Epidermal melanocyte (primary cell): ENCODE measurements at regions not wholly inside any gene's neighbourhood (a gene's known extent, or its start where the extent isn't known, plus 50 kb on each side); places are given as distances from the start of the nearest gene placed in this dataset.

Experiments
- DNase-seq: peaks from one replicate; pipeline ENCODE4 v3.0.0; 2011; ENCODE audit warnings: low spot score; ENCODE audit not compliant: insufficient read length

DNA sequence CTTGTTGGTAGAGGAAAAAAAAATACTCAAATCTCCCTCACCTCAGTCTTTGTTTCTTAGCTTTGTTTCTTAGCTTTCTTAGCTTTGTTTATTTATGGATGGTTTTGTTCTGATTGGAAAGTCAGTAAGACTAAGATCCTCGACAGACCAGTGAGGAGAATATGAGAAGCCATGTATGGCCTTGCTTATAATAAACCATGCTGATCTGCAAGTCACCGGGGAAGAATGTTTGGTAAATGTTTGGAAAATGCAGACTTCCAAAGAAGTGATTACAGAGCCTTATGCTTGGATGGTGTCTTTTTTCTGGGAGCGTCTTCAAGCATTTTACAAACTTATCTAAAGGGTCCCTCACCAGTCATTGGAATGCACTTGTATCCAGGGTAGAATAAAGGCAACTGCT, 90.1 kb upstream of the NOCT start:
- DNase-seq, result no peak

DNA sequence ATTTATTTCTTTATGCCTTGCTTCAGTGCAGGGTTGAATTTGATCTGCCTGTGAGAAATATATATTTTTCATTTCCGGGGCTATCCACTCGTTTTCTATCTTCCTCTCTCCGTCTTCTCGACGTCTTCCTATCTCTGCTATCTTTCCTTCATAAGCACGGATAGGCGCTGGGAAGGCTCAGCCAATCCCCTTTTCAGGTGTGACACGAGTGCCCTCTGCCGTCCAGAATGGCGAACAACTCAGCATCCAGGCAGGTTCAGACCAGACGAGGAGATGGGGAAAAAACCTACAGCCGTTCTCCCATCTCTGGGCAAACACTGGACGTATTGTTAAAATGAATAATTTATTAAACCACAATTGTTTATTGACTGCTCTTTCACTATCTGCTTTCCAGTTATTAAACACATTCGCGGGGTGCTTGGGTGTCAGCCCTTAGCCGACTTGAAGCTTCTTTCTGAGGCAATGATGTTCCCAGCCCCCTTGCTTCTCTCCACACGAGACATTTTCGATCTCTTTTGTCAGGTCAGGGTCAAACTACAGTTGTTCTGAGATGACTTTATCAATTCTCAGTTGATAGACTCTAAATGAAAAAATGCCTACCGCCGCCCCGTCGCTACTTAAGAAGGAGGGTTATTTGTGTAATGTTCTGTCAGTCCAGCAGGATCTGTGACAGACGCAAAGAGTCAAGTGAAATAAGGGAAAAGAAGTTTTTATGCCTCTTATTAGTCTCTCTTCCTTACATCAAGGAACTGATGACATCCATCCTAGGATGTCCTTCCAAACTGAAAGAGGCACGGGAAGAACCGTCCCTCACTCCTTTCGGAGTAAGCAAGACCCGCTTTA, 96.3 kb upstream of the NOCT start:
- DNase-seq, result peak; percentile 53

DNA sequence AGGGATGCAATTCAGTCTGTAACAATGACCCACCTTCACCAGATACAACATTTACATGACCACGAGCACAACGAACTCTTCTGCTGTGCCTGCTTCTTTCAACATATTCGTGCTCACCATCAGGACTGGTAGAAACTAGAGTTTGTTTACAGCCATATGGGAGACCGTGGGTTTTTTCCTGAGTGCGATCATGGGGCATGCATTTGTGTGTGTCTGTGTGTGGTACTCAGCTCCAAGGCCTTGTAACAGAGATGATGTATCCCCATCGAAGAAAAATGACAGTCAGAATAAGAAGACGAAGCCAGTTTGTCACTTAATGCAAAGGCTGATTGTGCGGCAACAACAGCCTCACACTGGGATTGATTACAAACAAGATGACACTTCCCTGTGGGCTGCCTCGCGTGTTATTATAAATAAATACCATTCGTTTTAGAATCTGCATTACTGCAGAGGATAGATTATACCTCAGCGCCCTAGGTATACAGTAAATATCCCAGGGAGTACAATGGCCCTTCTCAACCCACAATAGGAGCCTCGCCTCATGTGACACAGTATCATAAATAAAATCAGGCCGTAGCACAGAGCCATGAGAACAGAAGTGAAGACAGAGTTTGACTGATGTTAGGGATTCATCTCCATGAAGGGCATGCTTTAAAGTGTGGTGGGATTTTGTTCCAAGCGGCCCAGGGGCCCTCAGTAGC, 97.3 kb upstream of the NOCT start:
- DNase-seq, result no peak

DNA sequence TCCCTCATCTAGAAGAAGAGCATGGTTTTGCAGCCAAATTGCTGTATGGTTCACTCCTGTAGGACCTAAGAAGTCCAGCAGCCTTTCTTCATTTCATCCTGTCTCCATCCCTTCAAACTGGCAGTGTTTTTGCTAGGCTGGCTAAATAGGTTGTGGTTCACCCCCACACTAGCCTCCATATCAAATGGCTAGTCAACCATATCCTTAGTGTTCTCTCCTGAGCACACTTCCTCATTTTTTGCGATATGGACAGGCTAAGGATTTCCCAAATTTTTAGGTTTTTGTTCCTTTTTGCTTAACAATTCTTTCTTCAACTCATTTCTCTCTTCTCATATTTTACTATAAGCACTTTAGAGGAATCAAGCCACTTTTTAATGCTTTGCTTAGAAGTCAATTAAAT, 98.8 kb upstream of the NOCT start:
- no peak for DNase-seq

DNA sequence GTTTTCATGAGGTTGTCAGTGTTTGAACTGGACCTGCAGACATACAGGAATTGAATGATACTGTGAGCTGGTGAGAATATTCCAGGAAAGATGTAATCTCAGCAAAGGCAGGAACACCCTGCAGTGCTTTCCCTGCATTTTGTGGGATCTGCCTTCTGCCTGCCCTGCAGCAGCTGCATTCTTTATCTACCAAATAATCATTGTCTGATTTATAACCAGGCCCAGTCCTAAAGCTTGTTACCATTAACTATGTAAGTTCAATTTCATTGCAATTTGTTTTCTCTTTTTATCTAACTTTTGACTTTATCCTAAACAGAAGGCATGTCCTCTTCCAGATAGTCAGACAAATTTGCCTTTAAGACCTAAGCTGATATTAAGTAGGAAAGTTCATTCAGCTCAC, 99.8 kb upstream of the NOCT start:
- no peak for DNase-seq

DNA sequence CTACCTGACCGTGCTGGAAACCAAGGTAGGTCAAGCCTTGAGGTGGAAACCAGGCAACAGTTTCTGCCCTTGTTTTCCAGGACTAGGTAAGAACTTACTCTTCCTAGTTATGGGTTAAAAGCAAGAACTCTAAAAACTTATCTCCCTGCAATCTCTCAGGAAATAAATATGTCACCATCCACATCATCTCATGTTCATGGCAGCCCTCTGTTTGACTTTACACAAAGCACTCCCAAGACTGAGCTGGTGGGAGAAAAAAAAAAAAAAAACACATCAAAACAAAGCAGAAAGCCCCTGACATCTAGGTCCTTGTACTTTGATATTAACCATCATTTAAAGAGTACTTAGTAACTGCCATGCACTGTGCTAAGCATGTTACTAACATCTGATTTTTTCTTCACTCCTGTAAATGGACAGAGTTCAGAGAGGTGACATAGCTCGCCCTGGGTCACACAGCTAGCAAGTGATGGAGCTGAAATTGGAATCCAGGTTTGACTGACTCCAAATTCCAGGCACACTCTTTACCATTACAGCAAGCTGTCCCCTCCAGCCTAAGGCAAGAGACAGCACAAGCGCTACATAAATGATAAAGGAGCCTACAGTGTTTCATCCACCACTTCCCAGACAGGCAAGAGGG, 102.8 kb upstream of the NOCT start:
- no peak for DNase-seq

DNA sequence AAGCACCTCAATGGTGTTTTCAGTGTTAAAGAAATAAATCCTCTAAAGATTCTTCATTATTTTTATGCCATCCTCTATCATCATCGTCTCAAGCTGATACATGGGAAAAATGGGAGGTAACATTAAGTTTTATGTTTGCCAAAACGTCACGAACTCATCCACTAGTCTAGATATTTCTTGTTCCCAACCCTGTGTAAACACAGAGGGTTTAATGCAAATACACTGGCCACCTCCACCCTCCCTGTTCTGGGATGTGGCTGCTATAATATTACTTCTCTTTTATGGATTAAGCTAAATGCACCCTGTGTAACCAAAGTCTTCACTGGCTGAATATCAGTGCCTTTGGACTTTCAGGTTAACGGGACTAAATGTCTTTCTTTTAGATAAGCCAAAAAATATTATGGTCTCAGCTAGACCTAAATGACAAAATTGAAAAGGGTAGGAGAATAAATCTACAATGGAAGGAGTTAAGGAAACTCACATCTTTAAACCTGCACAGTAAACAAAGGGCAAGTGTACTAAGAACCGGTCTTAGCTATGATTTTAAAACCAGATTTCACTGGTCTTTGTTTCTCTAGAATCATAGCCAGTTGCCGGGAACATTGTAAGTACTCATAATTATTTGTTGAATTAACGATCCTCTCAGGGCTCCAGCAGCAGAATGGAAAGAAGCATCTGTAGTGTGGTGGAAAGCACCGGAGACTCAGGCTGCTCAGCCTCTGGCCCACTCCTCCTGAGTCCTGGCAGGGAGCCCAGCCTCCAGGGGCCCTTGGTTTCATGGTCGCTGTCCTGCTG, 103.5 kb upstream of the NOCT start:
- DNase-seq, result no peak

DNA sequence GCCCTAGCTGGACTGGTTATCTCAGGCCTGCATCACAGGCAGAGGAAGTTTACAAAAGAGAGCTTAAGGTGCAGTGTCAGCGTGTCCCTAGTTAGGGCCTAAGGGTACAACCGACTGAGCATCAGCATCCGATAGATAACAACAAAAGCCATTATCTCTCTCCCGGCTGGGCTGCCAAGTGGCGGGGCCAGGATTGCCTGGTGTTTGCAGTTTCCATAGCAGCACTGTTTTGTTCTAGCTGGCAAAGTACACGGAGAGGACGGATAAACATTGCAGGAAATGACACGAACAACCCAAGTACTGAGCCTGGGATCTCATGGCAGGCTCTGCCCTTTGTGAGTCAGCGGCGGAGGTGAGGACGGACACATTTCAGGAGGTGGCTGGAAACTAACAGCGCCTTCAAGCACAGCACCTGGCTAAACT, 104.7 kb upstream of the NOCT start:
- DNase-seq, result no peak

DNA sequence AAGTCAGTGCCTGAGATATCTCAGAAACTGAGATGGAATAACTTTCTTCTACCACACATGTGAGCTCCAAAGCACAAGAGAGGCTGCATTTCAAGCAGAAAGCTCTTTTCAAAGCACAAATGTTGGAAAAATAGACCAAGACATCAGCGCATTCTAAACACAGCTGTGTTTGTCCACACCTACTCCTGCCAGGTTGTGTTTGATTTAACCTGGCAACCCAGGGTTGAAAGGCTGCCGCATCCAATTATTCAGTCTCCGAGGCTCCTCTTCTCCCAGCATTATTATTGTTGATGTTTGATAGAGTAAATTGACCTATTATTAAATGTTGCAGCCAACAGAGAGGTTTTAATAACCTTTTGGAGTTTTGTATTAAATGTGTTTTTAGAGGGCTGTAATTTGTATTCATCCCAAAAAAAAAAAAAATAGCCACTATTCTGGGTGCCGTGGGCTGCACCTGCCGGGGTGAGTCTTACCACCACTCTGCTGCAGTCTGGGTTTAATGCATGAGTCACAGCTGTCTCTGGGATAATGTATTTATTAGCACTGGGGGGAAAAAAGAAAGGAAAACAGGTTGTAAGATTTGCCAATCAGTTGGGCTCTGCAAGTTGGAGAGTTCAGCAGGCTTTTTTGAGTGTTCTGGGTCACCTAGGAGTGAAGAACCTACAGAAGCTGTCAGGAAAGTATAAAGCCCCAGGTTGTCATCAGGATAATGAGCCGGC, 105.2 kb upstream of the NOCT start:
- DNase-seq, result no peak

DNA sequence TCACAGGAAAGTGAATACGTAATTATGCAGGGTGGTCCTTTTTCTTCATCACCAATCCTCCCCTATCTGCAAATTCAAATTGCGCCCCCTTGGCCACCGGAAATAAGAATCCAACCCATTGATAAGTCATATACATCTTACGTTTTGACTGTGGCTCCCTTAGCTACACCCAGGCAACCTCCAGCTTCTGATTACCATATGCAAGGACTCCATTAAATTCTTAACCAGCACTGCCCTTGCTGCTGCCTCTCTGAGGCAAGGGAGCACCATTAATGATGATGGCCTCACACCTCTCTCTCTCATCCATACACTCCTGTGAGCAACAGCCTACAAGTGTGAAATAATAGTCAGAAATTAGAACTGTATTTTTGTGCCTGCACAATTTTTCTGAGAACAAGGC, 106.0 kb upstream of the NOCT start:
- no peak for DNase-seq

DNA sequence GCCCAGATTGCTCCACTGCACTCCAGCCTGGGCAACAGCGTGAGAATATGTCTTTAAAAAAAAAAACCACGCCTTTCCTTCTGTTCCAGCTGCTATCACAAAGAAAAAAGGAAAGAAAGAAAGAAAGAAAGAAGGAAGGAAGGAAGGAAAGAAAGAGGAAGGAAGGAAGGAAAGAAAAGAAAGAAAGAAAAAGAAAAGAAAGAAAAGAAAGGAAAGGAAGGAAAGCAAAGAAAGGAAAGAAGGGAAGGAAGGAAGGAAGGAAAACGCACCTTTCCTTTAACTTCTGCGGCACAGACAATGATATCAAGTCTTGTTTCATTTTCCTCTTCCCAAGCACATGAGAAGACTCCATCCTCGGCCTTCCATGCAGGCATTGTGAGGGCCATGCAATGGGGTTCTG, 107.4 kb upstream of the NOCT start:
- no peak for DNase-seq

DNA sequence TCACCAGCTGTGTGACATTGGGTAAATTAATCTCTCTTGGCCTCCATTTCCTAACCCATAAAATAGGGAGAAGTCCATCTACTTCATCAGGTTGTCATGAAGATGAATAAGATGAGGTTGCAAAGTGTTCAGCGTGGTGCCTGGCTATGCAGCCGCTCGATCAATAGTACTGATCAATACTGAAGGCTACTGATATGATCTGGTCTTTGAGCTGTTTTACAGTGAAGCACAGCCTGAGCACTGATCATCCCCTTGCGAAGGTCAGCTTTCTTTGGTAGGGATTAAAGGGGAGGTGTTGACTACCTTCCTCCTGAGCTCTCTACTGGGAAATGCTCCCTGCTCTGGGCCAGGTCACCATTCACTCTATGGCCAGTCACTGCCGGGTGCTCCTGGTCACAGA, 108.4 kb upstream of the NOCT start:
- no peak for DNase-seq

DNA sequence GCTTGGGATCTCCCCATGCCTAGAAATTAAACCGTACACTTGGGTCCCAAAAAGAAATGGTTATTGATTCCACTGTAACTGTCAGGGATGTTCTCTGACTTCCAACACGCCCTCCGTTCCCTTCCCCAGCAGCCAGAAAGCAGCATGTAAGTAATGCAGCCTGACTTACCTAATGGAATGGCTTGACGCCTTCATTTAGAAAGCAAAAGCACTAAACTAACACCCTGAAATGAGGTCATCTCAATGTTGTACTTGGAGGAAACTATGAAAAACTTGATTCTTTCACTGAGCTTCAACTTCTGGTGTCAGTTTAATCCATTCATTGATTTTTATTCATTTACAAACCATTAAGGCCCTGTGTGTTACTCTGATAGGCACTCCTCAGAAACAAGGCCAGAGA, 110.8 kb upstream of the NOCT start:
- no peak for DNase-seq

DNA sequence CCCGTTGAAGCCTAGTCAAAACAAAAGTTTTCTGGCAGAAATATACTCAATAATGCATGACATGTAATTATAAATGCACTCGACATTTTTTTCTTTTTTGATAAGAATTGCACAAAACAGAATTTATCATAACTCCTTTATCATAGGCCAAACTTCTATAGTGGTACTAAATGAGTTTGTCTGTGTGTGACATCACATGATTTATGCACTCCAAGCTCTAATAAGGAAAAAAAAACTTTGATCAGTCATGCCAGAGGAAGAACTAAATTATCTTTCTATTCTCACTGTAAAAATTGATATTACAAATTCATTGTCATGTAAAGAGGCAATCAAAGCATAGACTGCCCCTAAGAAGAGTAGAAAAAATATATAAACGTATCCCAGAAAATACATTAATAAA, 112.4 kb upstream of the NOCT start:
- DNase-seq, result no peak

DNA sequence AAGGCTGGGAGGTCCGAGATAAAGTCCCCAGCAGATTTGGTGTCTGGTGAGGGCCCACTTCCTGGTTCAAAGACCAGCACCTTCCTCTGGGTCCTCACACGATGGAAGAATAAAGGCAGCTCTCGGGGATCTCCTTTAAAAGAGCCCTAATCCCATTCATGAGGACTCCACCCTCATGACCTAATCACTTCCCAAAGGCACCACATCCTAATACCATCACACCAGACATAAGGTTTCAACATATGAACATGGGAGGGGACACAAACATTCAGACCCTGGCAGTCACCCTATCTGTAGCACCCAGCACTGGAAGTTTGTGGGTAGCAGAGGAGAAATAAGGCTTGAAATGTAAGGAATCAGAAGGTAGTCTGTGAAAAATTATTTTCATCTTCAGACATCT, 112.9 kb upstream of the NOCT start:
- no peak for DNase-seq

DNA sequence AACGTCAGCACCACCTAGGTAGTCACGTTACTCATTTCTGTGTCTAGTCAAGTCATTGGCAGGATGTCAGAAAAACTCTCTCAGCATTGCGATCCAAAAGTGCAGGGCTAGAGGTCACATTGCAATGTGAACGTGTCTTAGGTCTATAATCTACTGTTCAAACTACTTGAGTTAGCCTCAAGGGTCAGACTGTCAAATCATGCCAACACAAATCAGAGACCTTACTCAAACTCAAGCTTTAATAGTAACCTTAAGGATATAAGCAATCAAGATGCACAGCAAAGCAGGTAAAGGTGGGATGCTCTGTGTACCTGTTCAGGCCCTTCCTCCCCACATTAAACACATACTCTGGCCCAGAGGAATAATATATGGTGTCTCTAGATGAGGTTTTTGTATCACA, 114.4 kb upstream of the NOCT start:
- no peak for DNase-seq

DNA sequence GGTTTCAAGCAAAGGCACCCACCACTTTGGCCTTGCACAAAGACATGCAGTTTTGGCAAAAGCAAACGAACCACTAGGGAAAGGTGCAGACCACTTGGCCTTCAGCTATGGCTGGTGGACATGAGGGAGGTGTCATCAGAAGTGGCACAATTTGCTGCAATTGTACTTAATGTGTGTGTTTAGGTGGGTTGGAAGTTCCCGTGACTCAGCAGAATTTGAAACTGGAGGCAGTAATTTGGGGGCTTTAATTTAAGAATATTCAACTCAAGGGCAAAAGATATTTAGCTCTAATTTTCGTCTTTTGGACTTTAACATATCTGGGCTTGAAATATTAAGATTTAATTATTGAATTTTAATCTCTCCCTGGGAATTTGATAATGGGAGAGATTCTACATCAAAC, 115.6 kb upstream of the NOCT start:
- DNase-seq, result no peak

DNA sequence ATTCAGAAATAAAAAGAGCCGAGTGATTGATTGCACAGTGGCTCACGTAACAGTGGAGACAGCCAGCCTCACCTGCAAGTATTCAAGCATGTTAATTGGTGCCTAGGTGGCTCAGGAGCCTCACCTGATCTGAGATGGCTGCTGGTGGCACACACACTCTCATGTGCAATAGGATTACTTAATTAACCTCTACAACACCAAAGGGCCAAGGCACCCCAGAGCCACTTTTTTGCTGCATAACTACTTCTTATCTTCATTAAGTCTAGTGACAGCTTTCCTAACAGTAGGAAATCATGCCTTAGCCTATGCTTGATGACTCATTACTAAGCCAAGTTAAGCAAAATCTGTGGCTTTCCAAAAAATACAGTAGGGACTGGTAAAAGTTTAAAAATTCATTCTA, 117.3 kb upstream of the NOCT start:
- DNase-seq, result no peak

DNA sequence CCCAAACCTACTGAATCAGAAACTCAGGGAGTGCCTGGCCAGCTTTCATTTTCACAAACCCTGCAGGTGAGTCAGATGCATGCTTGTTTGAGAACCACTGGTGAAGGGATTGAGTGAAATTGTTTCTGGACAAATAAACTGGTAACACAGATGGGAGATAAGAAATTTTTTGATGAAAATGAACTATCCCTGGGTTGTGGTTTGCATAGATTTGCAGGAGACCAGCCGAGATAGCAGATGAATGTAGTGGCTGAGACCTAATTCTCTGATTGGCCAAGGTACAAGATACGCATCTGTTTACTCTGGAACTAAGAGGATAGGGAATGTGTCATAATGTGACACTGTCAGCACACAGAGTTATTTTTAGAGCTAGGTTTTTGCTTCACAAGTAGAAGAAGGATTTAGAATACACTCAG, 117.8 kb upstream of the NOCT start:
- no peak for DNase-seq

DNA sequence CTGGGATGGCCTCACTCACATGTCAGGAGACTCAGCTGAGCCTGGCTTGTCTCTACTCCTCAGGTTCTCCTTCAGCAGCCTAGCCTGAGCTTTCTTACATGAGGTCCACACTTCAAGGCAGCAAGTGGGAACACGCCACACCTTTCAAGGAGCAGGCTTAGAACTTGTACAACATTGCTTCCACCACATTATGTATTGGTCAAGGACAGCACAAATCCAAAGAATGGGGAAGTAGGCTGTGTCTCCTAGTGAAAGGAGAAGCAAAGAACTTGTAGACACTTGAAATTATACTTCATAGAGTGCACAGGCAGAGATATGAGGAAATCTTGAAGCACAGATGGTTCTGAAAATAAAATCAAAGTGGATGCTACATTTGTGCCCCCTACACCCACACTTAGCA, 120.9 kb upstream of the NOCT start:
- DNase-seq, result no peak

DNA sequence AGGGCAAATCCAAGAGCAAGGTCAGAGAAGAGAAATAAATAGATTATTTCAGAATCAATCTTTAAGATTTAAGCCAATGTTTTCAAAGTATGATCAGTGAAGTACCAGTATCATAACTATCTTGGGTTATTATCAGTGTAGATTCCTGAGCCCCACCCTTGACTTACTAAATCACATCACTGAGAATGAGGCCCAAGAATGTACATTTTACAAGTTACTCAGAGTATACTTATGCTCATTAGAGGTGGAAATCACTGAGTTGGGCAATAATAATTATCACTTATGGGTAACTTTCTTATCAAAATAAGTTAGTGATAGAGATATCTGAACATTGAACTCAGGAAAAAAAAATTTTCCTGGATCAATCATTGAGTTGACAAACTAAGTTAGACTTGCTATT, 121.6 kb upstream of the NOCT start:
- no peak for DNase-seq
